ENCODE measurements at regions not wholly inside any gene's neighbourhood (a gene's known extent, or its start where the extent isn't known, plus 50 kb on each side); places are given as distances from the start of the nearest gene placed in this dataset.
"Not testable (repeated sequence)": the region's sequence is repeated elsewhere in the genome, so short reads cannot be mapped to it uniquely, and the experiment has no call there.

- DNase-seq = no peak
Observed at GRCh38 chr2:14756122-14756541, 123.6 kb downstream of the LRATD1 start.

DNA sequence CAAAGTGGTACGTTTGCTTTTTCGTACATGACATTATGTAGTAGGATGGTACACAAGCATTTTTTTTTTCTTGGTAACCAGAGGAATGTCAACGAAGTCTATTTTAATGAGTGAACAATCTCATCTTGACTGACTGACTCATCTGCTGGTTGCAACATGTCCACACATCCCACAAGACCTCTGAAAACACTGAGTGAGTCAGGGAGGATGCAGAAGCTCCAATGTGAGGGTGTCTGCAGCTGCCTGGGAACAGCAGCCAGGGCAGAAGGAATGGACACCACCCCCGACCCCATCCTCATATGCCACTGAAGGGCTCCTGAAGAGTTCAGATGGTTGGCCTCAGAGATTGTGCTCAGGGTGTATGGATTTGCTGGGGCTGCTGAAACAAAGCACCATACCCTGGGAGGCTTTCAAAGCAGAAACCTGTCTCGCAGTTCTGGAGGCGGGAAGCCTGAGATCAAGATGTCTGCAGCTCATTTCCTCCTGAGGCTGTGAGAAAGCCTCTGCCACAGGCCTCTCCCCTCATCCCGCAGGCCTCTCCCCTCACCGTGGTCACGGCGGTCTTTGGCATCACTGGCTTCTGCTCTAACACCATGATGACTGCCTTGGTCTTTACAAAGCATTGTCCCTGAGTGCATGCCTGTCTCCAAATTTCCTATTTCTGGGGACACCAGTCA is 124.6 kb downstream of the LRATD1 start:
- DNase-seq = no peak

- DNase-seq = no peak
Observed at GRCh38 chr2:14759082-14759481, 126.6 kb downstream of the LRATD1 start.

DNA sequence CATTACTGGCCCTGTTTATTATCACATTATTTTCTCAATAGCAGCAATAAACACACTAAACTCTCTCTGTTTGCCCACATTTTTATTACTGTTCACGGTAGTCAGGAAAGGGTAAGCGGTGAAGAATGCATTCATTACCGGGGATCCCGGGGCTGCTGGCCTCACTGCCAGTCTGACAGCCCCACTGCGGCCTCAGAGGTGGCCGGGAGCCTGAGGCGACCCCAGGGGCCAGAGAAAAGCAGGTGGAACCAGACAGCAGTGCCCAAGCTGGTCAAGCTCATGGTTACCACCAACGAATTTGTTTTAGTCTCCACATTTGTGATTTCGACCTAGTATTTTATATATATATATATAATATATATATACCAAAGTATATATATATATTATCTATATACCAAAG is 127.7 kb downstream of the LRATD1 start:
- DNase-seq = no peak

- no peak for DNase-seq
Observed at GRCh38 chr2:14761118-14761517, 128.6 kb downstream of the LRATD1 start.

- DNase-seq = no peak
Observed at GRCh38 chr2:14773696-14774095, 141.2 kb downstream of the LRATD1 start.

GRCh38 chr2:14774436-14774968 is 142.0 kb downstream of the LRATD1 start:
- no peak for DNase-seq

- DNase-seq = no peak
Observed at GRCh38 chr2:14776216-14776615, 143.7 kb downstream of the LRATD1 start.

GRCh38 chr2:14778015-14778414 is 145.5 kb downstream of the LRATD1 start:
- DNase-seq = no peak

DNA sequence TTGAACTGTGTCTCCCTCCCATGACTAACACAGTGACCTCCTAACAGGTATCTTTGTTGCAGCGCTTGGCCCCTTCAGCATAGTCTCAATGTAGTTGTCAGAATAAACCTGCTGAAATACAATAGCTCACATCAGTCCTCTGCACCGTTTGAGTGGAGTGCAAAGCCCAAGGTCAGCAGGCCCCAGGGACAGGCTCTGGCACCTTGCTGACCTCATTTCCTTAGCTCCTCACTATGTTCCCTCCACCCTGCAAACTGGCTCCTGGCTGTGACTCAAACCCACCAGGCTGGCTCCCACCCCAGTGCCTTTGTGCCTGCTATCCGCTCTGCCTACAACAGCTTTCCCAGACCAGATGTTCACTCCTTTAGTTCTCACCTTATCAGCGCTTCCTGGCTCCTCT is 146.7 kb downstream of the LRATD1 start:
- DNase-seq = no peak

GRCh38 chr2:14781142-14781541 is 148.6 kb downstream of the LRATD1 start:
- DNase-seq = no peak

GRCh38 chr2:14788814-14789213 is 156.3 kb downstream of the LRATD1 start:
- not testable (repeated sequence) for DNase-seq

GRCh38 chr2:14790041-14790640 is 157.6 kb downstream of the LRATD1 start:
- no peak for DNase-seq

GRCh38 chr2:14803994-14804393 is 171.5 kb downstream of the LRATD1 start:
- no peak for DNase-seq

GRCh38 chr2:14804902-14805301 is 172.4 kb downstream of the LRATD1 start:
- DNase-seq = no peak

DNA sequence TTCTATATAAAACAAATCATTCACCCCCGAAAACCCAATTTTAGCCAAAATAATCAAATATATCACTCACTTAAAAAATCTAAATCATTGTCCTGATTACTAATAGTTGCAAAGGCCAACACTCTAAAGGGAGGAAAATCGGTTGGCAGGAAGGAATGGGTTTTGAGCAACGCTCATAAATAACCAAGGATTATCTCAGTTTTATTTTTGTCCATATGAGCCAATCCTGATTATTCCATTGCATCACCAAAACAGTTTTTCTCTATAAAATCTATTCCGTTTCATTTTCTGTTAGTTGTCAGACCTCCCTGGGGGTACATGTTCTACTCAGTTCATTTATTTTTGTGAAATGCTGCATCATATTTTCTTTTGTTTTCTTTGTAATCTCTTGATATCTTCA is 174.1 kb downstream of the LRATD1 start:
- DNase-seq = no peak

- peak; percentile 29 for DNase-seq
Observed at GRCh38 chr2:14815201-14815600, 182.7 kb downstream of the LRATD1 start.

DNA sequence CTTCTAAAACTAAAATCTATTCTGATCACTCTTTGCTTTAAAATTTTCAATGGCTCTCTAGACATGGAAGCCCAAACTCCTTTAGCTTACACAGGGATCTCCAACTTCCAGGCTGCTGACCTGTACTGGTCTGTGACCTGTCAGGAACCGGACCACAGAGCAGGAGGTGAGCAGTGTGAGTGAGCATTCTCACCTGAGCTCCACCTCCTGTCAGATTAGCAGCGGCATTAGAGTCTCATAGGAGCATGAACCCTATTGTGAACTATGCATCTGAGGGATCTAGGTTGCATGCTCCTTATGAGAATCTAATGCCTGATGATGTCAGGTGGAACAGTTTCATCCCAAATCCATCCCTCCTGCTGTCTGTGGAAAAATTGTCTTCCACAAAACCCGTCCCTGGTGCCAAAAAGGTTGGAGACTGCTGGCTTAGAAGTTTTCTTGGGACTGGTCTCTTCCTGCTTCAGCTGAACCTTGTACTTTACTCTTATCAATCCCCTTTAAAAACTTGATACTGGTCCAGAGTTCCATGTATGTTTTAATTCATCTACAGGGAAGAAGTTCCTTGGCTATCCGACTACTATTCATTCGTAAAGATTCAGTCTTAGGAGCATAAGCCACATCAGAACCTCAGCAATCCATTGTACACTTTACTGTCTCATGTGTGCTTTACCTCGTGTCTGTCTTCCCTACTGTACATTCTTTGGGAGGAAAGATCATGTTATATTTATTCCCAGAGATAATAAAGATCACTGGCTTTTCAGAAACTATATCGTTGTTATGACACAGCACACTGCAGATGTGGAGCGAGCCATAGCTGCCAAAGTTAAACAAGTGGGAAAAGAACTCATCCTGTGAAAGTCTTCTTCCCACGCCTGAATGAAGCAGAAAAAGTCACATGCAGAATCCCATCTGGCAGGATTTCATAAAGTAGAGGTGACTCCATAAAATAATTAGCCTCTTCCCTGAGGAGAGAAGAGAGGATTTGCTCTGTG is 183.8 kb downstream of the LRATD1 start:
- no peak for DNase-seq

DNA sequence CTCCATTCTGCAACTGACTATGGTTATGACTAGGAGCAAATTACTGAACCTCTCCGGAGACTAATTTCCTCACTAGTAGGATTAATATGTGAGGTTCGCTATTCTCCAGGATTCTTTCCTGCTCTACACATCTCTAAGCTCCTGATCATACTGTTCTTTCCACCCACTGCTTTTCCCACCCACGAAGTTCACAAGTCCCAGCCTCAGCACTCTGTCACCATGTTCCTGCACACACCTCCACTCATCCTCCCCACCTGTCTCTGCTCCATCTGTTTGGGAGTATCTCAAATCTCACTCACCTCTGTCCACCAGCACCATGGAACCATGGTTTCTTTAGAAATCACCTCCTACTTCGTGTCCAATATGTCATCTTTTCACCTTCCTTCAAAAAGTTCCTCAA is 185.3 kb downstream of the LRATD1 start:
- no peak for DNase-seq

DNA sequence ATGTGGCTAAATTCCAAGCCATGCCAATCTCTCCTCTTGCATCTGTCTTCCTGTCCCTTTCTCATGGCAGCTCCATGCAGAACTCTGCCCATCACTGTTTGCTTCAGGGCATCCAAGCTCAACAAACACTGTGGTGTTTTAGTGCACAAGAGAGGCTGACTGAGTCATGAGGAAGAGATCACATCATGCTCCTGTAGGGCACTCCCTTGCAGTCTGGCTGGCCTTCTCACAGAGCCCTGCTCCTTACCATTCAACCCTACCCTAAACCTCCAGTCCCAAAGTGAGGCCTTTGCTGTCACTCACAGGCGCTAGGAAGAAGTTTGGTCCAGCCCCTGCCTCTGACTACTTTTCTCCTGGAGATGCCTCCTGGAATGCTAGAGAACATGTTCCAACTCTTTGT is 194.0 kb downstream of the LRATD1 start:
- DNase-seq = no peak

GRCh38 chr2:14827226-14828023 is 194.9 kb downstream of the LRATD1 start:
- DNase-seq = no peak

GRCh38 chr2:14828223-14828622 is 195.7 kb downstream of the LRATD1 start:
- no peak for DNase-seq

- no peak for DNase-seq
Observed at GRCh38 chr2:14828968-14829367, 196.5 kb downstream of the LRATD1 start.

Measured in femur (tissue), 1 donor.